Astrocyte of the cerebellum (primary cell): ENCODE measurements at regions not wholly inside any gene's neighbourhood (a gene's known extent, or its start where the extent isn't known, plus 50 kb on each side); places are given as distances from the start of the nearest gene placed in this dataset.

Source experiments
- DNase-seq: peaks from one replicate; pipeline ENCODE4 v3.0.0-alpha.2; 2011; ENCODE audit warnings: low read depth
- H3K4me3 ChIP-seq: 2 replicates; pipeline ENCODE4 v1.5.1; 2011; ENCODE audit warnings: mild to moderate bottlenecking, low read depth, low read length, moderate library complexity
- in situ Hi-C: cut with HindIII; loops from 2 replicates; pipeline ENCODE4 v1.10.0; 2017; ENCODE audit warnings: low sequenced_read_pairs
- TF ChIP-seq, protein P1 (sequence below): IDR thresholded peaks from 2 replicates; pipeline ENCODE4 v1.5.1; 2012; ENCODE audit warnings: low read length, low read depth, moderate library complexity, mild to moderate bottlenecking; ENCODE audit errors: missing control alignments

DNA sequence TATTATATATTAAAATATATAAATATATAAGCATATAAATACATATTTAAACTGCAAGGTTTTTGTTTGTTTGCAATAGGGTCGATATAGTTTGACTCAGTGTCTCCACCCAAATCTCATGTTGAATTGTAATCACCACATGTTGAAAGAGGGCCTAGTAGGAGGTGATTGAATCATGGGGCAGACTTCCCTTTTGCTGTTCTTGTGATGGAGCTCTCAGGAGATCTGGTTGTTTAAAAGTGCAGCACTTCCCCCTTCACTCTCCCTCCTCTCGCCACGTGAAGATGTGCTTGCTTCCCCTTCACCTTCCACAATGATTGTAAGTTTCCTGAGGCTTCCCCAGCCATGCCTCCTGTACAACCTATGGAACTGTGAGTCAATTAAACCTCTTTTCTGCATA lies 2137.3 kb upstream of the CELF4 start:
- no peak overlapping the region for H3K4me3 ChIP-seq
- in situ Hi-C loops = no loop called here
- TF ChIP-seq, protein P1, sequence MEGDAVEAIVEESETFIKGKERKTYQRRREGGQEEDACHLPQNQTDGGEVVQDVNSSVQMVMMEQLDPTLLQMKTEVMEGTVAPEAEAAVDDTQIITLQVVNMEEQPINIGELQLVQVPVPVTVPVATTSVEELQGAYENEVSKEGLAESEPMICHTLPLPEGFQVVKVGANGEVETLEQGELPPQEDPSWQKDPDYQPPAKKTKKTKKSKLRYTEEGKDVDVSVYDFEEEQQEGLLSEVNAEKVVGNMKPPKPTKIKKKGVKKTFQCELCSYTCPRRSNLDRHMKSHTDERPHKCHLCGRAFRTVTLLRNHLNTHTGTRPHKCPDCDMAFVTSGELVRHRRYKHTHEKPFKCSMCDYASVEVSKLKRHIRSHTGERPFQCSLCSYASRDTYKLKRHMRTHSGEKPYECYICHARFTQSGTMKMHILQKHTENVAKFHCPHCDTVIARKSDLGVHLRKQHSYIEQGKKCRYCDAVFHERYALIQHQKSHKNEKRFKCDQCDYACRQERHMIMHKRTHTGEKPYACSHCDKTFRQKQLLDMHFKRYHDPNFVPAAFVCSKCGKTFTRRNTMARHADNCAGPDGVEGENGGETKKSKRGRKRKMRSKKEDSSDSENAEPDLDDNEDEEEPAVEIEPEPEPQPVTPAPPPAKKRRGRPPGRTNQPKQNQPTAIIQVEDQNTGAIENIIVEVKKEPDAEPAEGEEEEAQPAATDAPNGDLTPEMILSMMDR = no peak
- no peak for DNase-seq

DNA sequence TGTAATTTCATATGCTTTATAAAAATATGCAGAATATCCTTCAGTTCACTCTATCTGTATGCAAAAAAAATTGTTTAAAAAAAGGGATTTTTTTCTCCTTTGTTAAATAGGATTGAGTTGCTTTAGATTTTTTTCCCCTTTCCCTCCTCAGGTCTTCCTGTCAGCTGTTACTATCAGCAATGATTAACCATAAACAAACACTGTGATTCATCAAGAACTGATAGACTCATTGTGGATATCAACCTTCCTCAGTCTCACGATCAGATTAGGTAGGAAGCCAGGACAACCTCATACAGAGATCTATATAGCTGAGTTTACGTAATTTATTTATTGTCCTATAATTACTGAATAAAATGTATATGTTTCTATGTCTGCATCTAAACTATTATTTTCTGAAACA lies 2136.2 kb upstream of the CELF4 start:
- H3K4me3 ChIP-seq = no peak overlapping the region
- TF ChIP-seq, protein P1 = no peak
- in situ Hi-C loops = no loop called here
- DNase-seq = no peak

DNA sequence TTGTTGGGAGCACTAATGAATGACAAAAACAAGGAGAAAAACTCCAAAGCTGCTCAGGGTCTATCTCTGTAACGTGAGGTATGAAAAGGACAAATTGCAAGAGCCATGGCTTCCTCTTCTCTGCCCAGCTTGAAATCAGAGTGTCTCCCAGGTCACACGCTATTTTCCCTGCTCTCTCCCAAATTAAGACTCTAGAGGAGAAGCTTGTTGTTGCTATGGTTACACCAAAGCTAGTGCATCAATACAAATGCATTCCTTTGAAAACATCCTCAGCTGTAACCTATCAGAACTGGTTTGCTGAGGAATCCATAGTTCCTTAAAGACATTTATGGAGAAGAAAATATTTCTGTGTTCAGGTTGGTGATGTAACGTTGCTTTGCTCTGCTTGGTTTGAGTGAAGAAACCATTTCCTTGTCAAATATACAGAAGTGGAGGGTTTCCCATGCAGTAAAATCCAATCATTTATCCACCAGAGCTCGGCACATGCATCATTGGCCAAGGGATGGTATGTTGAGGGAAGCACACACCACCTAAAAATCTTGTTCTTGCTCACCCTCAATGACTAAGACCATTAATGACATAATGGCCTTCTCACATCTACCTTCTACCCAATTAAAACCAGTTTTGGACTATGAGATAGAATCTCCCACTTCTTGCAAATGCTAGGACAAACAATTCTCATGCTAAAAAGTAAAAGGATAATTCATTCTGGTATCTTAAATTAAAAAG lies 2135.6 kb upstream of the CELF4 start:
- DNase-seq = no peak
- no peak overlapping the region for H3K4me3 ChIP-seq
- TF ChIP-seq, protein P1 = no peak
- in situ Hi-C loops = no loop called here

DNA sequence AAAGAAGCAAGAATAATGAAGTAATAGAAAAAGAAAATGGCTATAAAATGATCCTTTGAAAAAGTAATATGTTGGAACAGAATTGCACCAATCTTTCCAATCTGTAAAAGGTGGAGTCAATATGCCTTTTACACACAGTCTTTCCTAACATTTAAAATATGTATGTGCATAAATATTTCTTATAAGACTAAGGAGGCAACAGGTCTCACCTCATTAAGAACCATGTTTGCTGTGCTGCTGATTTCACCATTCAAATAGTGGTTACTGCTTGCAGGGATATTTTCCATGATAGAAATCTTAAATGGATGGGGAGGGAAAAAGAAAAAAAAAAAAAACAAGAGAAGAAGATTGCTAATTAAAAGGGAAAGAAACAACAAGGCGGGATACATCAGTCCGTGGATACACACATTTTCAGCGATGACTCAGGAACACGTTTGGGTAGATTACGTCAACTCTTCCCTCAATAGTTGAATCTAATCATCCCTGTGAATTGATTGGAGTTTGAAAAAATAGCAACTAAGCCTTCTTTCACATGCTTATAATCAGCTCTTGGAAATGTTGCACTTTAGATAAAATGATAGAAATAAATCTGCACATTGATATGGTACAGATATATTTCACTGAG lies 2133.9 kb upstream of the CELF4 start:
- no peak overlapping the region for H3K4me3 ChIP-seq
- in situ Hi-C loops = no loop called here
- TF ChIP-seq, protein P1 = no peak
- no peak for DNase-seq

DNA sequence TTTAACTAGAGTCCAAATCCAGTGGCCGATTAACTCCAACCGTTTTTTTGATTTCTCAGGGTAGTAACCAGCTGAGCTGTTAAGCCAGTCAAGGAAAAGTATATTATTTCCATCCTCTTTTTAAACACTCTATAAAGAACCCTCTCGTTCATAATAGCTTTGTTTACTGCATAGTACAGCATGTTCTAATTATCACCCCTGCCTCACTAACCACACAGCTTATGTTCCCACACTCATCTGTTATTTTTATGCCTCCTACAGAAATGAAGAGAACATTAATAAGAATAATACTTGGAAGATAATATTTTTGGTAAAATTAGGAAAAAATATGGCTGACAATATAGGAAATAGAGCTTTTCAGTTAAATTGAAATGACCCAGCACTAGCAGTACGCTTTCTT lies 2132.8 kb upstream of the CELF4 start:
- DNase-seq = no peak
- in situ Hi-C loops = no loop called here
- H3K4me3 ChIP-seq = no peak overlapping the region
- TF ChIP-seq, protein P1 = no peak

DNA sequence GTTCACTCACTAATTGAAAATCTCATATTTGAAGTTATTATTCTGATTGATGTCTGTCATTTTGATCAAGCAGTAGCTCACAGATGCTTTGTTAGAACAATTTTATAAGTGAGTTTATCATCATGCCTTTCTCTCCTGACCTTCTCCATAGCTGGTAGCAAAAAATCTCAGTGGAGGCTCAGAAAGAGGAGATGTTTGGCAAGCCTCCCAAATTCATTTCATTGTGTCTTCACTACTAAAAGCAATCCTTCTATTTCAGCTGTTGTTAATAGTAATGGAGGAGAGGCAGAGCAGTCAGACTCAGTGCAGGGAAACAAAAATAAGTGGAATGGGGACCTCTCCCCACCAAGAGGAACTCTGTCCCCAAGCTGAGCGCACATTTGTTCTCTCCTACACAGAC lies 2127.8 kb upstream of the CELF4 start:
- in situ Hi-C loops = no loop called here
- H3K4me3 ChIP-seq = no peak overlapping the region
- DNase-seq = no peak
- TF ChIP-seq, protein P1 = no peak
